Progenitor cell of endocrine pancreas (in vitro differentiated cells): ENCODE measurements at regions not wholly inside any gene's neighbourhood (a gene's known extent, or its start where the extent isn't known, plus 50 kb on each side); places are given as distances from the start of the nearest gene placed in this dataset.

Source experiments
- DNase-seq: peaks from one replicate; pipeline ENCODE4 v3.0.0; 2021; ENCODE audit warnings: low spot score; ENCODE audit not compliant: unreplicated experiment
- H3K27ac Mint-ChIP-seq: 2 replicates; pipeline ENCODE4 v1.8.0; 2021; ENCODE audit warnings: mild to moderate bottlenecking, moderate library complexity, mixed read lengths
- H3K27me3 Mint-ChIP-seq: 2 replicates; pipeline ENCODE4 v1.8.0; 2021; ENCODE audit warnings: mixed read lengths
- H3K36me3 Mint-ChIP-seq: 2 replicates; pipeline ENCODE4 v1.8.0; 2022; ENCODE audit warnings: mixed read lengths; ENCODE audit not compliant: insufficient read depth
- H3K4me1 Mint-ChIP-seq: 2 replicates; pipeline ENCODE4 v1.8.0; 2021; ENCODE audit warnings: low read depth, mixed read lengths
- H3K4me3 Mint-ChIP-seq: 2 replicates; pipeline ENCODE4 v1.8.0; 2021; ENCODE audit warnings: low read depth, mild to moderate bottlenecking, moderate library complexity, mixed read lengths
- H3K9me3 Mint-ChIP-seq: 2 replicates; pipeline ENCODE4 v1.8.0; 2021; ENCODE audit warnings: low read depth, mixed read lengths
- TF ChIP-seq, protein P1 (sequence below): fragments of 200-600 bp; sonication (generic); IDR thresholded peaks from one replicate; pipeline ENCODE4 v1.5.0; 2021; ENCODE audit warnings: antibody characterized with exemption, mild to moderate bottlenecking; ENCODE audit not compliant: unreplicated experiment

DNA sequence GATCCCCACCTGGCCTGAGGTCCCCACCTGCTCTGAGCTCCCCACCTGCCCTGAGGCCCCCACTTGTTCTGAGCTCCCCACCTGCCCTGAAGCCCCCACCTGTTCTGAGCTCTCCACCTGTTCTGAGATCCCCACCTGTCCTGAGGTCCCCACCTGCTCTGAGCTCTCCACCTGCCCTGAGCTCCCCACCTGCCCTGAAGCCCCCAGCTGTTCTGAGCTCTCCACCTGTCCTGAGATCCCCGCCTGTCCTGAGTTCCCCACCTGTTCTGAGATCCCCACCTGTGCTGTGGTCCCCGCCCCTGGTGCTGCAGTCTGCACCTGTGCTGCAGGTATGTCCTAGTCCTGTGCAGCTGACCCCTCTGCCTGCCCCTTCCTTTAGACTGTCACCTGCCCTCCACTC is 561.6 kb downstream of the TCERG1L start:
- Mint-ChIP-seq H3K4me1 (no peaks in the 10 kb centered on the region), H3K27me3 (peaks cover 10% of the 10 kb centered on the region), H3K4me3 (no peak overlapping the region), H3K9me3 (peaks cover 2% of the 10 kb centered on the region), H3K27ac (no peak overlapping the region), H3K36me3 (no peaks in the 10 kb centered on the region)
- TF ChIP-seq, protein P1, sequence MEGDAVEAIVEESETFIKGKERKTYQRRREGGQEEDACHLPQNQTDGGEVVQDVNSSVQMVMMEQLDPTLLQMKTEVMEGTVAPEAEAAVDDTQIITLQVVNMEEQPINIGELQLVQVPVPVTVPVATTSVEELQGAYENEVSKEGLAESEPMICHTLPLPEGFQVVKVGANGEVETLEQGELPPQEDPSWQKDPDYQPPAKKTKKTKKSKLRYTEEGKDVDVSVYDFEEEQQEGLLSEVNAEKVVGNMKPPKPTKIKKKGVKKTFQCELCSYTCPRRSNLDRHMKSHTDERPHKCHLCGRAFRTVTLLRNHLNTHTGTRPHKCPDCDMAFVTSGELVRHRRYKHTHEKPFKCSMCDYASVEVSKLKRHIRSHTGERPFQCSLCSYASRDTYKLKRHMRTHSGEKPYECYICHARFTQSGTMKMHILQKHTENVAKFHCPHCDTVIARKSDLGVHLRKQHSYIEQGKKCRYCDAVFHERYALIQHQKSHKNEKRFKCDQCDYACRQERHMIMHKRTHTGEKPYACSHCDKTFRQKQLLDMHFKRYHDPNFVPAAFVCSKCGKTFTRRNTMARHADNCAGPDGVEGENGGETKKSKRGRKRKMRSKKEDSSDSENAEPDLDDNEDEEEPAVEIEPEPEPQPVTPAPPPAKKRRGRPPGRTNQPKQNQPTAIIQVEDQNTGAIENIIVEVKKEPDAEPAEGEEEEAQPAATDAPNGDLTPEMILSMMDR = no peak
- DNase-seq = no peak

DNA sequence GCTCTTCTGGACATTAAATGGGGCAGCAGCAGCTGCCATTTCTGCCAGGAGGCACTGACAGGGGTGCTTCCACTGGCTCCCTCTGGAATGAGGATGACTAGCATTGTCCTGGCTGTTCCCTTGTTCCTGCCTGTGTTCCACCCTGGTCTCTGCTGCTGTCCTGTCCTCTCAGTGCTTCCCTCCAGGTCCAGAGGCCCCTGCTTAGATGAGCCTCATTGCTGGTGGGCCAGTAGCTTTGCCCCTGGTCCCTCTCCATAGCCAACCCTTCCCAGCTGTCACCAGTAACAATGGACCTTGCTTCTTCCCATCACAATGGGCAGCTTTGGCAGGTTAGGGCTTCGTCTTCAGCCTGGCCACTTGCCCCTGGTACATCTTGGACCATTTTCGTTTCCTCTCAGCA is 561.1 kb downstream of the TCERG1L start:
- no peak overlapping the region for H3K27ac Mint-ChIP-seq

DNA sequence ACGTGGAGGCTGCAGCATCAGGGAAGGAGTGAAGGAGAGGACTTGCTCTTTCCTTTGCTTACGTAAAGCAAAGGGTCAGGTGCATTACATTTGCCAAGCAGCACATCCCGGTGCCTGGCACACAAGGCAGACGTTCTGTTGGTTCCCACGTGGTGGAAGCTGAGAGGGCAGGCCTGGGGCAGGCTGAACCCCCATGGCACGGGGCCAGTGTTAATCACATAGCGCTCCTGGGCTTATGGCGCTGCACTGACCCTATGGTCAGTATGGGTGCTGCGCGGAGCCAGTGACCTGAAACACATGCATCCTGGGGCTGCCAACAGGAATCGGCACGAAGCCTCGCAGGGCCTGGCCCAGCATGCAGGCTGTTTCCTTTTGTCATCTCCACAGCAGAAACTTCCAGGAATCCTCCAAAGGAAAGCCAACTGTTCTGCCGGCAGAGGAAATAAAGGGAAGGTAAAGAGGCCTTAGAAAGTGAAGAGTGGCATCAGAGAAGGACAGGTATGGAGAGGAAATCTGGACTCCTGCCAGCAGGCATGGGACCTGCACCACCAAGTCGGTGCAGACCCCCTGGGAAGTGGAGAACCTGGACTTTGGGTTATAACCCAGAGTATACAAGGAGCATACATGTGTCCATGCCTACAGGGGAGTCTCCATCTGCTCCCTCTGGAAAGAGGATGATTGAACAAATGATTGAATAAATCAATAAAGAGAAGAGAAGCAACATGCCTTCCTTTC is 560.2 kb downstream of the TCERG1L start:
- no peak overlapping the region for H3K4me3 Mint-ChIP-seq
- peaks cover 8% of the 10 kb centered on the region for H3K9me3 Mint-ChIP-seq
- peaks cover 5% of the 10 kb centered on the region for H3K27me3 Mint-ChIP-seq
- DNase-seq = no peak
- H3K36me3 Mint-ChIP-seq = no peaks in the 10 kb centered on the region
- TF ChIP-seq, protein P1 = no peak
- no peak overlapping the region for H3K27ac Mint-ChIP-seq
- no peaks in the 10 kb centered on the region for H3K4me1 Mint-ChIP-seq

More for the DNA sequence above, 561.1 kb downstream of the TCERG1L start:
- TF ChIP-seq, protein P1 = no peak
- H3K4me1 Mint-ChIP-seq = no peaks in the 10 kb centered on the region
- peaks cover 7% of the 10 kb centered on the region for H3K27me3 Mint-ChIP-seq
- no peaks in the 10 kb centered on the region for H3K36me3 Mint-ChIP-seq
- peaks cover 7% of the 10 kb centered on the region for H3K9me3 Mint-ChIP-seq
- no peak for DNase-seq
- H3K4me3 Mint-ChIP-seq = no peak overlapping the region

DNA sequence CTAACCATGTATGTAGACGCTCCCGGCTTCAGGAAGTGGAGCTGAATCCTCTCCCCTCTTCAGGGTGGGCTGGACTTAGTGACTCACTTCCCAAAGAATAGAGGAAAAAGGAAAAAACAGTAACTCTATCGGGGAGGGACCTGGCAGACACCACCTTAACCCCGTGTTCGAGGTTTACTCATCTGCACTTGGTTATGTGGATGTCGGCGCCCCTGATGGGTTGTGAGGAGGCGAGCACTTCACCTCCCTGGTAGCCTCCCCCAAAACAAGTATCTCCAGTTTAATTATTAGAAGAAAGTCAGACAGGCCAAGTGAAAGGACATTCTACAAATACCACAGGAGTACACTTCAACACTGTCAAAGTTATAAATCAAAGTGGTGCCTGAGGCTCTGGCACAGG is 559.7 kb downstream of the TCERG1L start:
- Mint-ChIP-seq H3K27ac (no peak overlapping the region), H3K36me3 (no peaks in the 10 kb centered on the region), H3K27me3 (peaks cover 5% of the 10 kb centered on the region), H3K4me1 (no peaks in the 10 kb centered on the region), H3K4me3 (no peak overlapping the region), H3K9me3 (peaks cover 8% of the 10 kb centered on the region)
- TF ChIP-seq, protein P1 = no peak
- no peak for DNase-seq

DNA sequence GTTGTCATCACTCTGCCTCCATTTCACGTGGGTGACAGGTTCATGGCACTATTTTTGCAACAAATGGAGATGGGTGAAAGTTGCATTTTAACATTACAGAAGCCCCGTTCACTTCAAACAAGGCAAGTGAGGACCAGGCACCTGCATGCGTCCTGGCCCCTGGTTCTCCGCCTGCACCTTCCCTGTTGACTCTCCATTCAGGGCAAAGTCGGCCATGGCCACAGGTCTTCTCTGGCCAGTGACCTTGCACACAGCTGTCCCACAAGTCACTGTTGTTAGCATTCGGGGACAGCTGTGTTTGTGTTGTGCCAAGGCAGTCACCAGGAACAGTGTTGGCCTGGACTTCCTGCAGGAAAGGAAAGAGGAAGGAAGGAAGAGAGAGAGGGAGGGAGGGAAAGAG is 554.9 kb downstream of the TCERG1L start:
- no peak overlapping the region for H3K4me3 Mint-ChIP-seq
- no peaks in the 10 kb centered on the region for H3K4me1 Mint-ChIP-seq
- H3K36me3 Mint-ChIP-seq = no peaks in the 10 kb centered on the region
- H3K27ac Mint-ChIP-seq = no peak overlapping the region
- TF ChIP-seq, protein P1 = no peak
- H3K9me3 Mint-ChIP-seq = peaks cover 8% of the 10 kb centered on the region
- no peaks in the 10 kb centered on the region for H3K27me3 Mint-ChIP-seq
- DNase-seq = no peak
